Osteocyte (in vitro differentiated cells): ENCODE measurements at regions not wholly inside any gene's neighbourhood (a gene's known extent, or its start where the extent isn't known, plus 50 kb on each side); places are given as distances from the start of the nearest gene placed in this dataset.

ENCODE experiments used
- DNase-seq: peaks from one replicate; pipeline ENCODE4 v3.0.0; 2021; ENCODE audit warnings: mixed read lengths; ENCODE audit not compliant: unreplicated experiment; ENCODE audit errors: extremely low spot score
- H3K27ac Mint-ChIP-seq: one replicate; pipeline ENCODE4 v1.8.0; 2021; ENCODE audit warnings: mild to moderate bottlenecking, mixed read lengths; ENCODE audit not compliant: unreplicated experiment
- H3K27me3 Mint-ChIP-seq: one replicate; pipeline ENCODE4 v1.8.0; 2021; ENCODE audit warnings: mixed read lengths; ENCODE audit not compliant: unreplicated experiment
- H3K36me3 Mint-ChIP-seq: one replicate; pipeline ENCODE4 v1.8.0; 2021; ENCODE audit warnings: mixed read lengths; ENCODE audit not compliant: unreplicated experiment
- H3K4me1 Mint-ChIP-seq: one replicate; pipeline ENCODE4 v1.8.0; 2021; ENCODE audit warnings: mixed read lengths; ENCODE audit not compliant: unreplicated experiment
- H3K4me3 Mint-ChIP-seq: one replicate; pipeline ENCODE4 v1.8.0; 2021; ENCODE audit warnings: mild to moderate bottlenecking, moderate library complexity, mixed read lengths; ENCODE audit not compliant: unreplicated experiment
- H3K9me3 Mint-ChIP-seq: one replicate; pipeline ENCODE4 v1.8.0; 2021; ENCODE audit warnings: mixed read lengths; ENCODE audit not compliant: unreplicated experiment
- CTCF ChIP-seq: fragments of 200-600 bp; sonication (generic); IDR thresholded peaks from 2 replicates; pipeline ENCODE4 v1.5.0; 2021; ENCODE audit warnings: antibody characterized with exemption, mild to moderate bottlenecking, moderate library complexity

- Mint-ChIP-seq H3K4me1 (no peaks in the 10 kb centered on the region), H3K27me3 (peaks cover 54% of the 10 kb centered on the region), H3K27ac (no peak overlapping the region), H3K36me3 (no peaks in the 10 kb centered on the region), H3K9me3 (no peaks in the 10 kb centered on the region), H3K4me3 (no peak overlapping the region)
- no peak for DNase-seq
- no peak for TF ChIP-seq CTCF
Observed at GRCh38 chr7:42736931-42737330, 174.9 kb downstream of the C7orf25 start.

GRCh38 chr7:42735081-42735480 is 176.8 kb downstream of the C7orf25 start:
- H3K36me3 Mint-ChIP-seq = no peaks in the 10 kb centered on the region
- no peaks in the 10 kb centered on the region for H3K9me3 Mint-ChIP-seq
- peaks cover 50% of the 10 kb centered on the region for H3K27me3 Mint-ChIP-seq
- H3K27ac Mint-ChIP-seq = no peak overlapping the region
- no peak for TF ChIP-seq CTCF
- DNase-seq = no peak
- no peak overlapping the region for H3K4me3 Mint-ChIP-seq
- H3K4me1 Mint-ChIP-seq = no peaks in the 10 kb centered on the region

GRCh38 chr7:42734568-42734967 is 177.3 kb downstream of the C7orf25 start:
- no peak overlapping the region for H3K4me3 Mint-ChIP-seq
- TF ChIP-seq CTCF = no peak
- DNase-seq = no peak
- no peaks in the 10 kb centered on the region for H3K36me3 Mint-ChIP-seq
- no peaks in the 10 kb centered on the region for H3K4me1 Mint-ChIP-seq
- H3K27ac Mint-ChIP-seq = no peak overlapping the region
- peaks cover 47% of the 10 kb centered on the region for H3K27me3 Mint-ChIP-seq
- no peaks in the 10 kb centered on the region for H3K9me3 Mint-ChIP-seq

GRCh38 chr7:42733040-42733439 is 178.8 kb downstream of the C7orf25 start:
- TF ChIP-seq CTCF = no peak
- no peak for DNase-seq
- Mint-ChIP-seq H3K9me3 (no peaks in the 10 kb centered on the region), H3K4me3 (no peak overlapping the region), H3K27me3 (peaks cover 50% of the 10 kb centered on the region), H3K36me3 (no peaks in the 10 kb centered on the region), H3K4me1 (no peaks in the 10 kb centered on the region), H3K27ac (no peak overlapping the region)

- H3K9me3 Mint-ChIP-seq = no peaks in the 10 kb centered on the region
- DNase-seq = no peak
- no peak overlapping the region for H3K27ac Mint-ChIP-seq
- peaks cover 60% of the 10 kb centered on the region for H3K27me3 Mint-ChIP-seq
- no peaks in the 10 kb centered on the region for H3K4me1 Mint-ChIP-seq
- H3K36me3 Mint-ChIP-seq = no peaks in the 10 kb centered on the region
- no peak for TF ChIP-seq CTCF
- no peak overlapping the region for H3K4me3 Mint-ChIP-seq
Observed at GRCh38 chr7:42730586-42730985, 181.3 kb downstream of the C7orf25 start.
